ENCODE measurements at regions not wholly inside any gene's neighbourhood (a gene's known extent, or its start where the extent isn't known, plus 50 kb on each side); places are given as distances from the start of the nearest gene placed in this dataset.
A peak's percentile ranks its signal among the peaks of the same experiment; 100 is the strongest.
"Not testable (repeated sequence)": the region's sequence is repeated elsewhere in the genome, so short reads cannot be mapped to it uniquely, and the experiment has no call there.

DNA sequence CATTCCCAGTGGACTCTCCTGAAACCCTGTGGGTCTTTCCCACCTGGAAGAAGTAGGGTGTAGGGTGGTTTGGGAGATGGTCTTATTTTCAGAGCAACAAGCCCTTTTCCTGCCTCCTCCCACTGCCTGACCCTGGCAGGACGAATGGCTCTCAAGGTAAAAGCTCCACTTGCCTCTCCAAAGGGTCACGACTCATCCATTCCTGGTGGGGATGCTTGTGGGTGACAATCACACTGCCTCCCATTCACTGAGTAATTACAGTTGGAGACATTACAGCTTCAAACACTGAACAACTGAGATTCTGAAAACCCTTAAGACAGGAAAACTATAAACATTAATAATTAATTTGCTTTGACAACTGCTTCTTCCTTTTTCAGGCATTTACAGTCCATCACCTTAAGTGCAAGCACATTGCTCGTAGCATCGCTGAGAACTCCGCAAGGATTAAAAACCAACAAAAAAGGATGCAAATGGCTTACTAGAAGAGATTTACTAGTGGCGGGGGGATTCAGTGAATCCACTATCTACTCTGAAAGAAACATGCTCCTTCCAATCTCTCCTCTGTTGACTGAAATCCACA lies 199.6 kb upstream of the IRS2 start:
- no peak overlapping the region for H3K27ac ChIP-seq
- no peak for DNase-seq (ENCODE audit: low read depth, low spot score)

DNA sequence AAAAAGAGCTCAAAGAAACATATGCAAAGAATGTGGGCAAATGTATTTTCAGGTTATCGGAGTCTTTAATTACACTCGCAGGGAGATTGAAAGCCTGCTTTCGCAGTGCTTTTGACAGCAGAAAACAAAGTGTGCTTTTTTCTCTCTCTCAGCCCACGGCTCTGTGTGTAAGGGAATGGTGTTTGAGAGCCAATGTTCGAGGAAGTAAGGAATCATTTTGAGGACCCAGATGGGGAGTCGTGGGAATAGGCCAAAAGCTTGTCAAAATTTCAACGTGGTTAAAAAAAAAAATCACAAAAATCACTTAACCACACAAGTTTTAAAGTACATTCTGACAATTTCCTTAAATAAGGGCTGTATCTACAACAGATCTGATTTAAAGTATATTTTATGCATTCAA lies 197.1 kb upstream of the IRS2 start:
- no peak overlapping the region for H3K27ac ChIP-seq
- DNase-seq (ENCODE audit: low read depth, low spot score): no peak

DNA sequence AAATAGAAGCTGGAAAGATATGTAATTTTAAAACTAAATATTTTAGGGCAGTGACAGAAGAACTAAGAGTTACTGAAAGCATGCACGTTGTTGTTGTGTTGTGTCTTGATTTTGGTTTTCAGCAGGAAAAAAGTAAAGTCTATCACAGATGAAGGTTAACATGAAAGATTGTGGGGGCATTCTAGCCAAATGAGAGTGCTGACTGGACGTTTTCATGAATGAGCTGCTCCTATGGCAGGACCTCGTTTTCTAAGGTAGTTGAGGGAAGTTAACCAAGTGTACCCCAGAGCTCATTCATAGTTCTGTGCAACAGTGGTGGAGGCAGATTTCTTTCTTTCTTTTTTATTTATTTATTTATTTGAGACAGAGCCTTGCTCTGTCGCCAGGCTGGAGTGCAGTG lies 194.6 kb upstream of the IRS2 start:
- no peak overlapping the region for H3K27ac ChIP-seq
- DNase-seq (ENCODE audit: low read depth, low spot score): no peak

DNA sequence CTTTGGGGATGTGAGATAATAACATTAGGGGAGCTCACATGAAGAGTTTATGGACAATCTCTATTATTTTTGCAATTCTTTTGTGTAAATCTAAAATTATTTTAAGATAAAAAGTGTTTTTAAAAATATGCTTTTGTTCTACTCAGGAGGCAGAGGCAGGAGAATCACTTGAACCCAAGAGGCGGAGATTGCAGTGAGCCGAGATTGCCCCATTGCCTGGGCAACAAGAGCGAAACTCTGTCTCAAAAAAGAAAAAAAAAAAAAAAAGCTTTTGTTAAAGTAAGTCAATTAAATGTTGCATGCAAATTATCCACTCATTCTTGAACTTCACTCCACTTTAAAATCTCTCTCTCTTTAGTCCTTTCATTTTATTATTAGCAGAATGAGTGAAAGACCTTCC lies 193.3 kb upstream of the IRS2 start:
- not testable (repeated sequence) for DNase-seq (ENCODE audit: low read depth, low spot score); H3K27ac ChIP-seq

DNA sequence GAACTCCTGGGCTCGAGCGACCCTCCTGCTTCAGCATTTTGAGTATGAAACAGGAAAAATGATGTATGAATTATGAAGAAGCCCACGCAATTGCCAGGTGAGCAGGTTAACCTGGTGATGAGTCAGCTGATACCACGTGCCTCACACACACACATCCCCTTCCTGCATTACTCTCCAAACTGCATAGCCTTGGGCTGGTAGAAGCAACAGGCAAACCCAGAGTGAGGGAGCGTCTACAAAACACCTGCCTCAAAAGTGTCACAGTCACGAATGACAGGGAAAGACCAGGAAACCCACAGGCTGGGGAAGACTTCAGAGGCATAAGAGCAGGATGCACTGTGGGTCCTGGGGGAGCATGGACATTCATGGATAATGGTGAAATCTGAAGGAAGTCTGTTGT lies 192.8 kb upstream of the IRS2 start:
- DNase-seq (ENCODE audit: low read depth, low spot score): peak; percentile 50
- H3K27ac ChIP-seq: no peak overlapping the region

DNA sequence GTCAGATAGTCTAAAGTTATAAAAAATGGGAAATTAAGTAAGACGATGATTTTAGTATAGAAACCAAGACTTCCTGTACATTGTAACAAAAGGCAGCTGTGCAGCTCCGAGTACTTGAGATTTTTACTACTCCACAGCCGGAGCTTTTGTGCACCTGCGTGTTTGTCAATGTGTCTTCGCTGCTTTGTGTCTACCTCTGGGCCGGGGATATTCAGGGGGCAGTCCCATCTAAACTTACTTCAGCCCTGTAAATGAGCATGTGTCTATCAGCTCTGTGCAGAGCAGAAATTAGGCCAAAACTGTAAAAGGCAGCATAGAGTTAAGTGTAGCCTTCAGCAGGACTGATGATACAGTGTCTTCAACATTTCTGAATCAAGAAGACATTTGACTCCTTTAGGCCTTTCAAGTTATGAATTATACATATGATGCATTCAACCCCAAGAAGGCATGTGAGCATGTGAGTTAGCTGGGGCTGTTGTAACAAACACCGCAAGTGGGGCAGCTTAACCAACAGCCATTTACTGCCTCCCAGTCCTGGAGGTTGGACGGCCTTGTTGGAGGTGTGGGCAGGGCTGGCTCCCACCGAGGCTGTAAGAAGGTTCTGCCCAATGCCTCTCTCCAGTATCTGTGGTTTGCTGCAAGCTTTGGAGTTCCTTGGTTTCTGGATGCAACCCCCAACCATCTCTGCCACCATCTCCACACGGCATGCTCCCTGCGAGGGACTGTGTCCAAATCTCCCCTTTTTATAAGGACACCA lies 191.0 kb upstream of the IRS2 start:
- DNase-seq (ENCODE audit: low read depth, low spot score): no peak
- no peak overlapping the region for H3K27ac ChIP-seq

DNA sequence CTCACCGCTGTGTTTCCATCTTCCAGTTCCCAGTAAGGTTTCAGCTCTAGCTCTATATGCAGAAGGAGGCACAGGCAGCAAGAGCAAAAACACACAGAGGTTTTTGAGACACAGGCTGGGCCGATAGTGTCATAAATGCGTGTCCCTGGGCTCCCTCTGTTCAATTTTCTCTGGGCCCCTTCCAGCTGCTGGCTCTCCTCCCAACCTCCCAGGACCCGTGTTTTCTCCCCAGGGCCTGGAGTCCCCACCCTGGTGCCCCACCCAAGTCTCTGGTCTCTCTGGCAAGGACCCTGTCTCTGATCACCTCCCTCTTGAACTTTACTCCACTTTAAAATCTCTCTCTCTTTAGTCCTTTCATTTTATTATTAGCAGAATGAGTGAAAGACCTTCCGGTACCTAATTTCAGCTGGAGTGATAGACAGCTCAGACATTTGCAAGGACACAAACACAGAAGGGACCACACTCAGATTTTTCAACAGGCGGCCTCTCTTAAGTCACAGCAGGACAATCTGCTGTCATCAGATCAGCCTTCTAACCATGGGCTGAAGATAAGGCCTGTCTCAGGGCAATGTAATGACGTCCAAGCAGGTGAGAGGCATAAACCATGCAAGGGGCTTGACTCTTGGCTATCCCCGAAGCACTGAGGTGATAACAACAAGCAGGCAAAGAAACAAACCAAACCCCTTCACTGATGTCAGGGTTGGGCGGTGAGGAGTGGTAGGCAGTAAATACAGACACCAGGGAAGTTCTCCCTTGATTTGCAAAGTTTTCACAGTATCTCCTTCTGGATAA lies 190.0 kb upstream of the IRS2 start:
- DNase-seq (ENCODE audit: low read depth, low spot score): no peak
- no peak overlapping the region for H3K27ac ChIP-seq

DNA sequence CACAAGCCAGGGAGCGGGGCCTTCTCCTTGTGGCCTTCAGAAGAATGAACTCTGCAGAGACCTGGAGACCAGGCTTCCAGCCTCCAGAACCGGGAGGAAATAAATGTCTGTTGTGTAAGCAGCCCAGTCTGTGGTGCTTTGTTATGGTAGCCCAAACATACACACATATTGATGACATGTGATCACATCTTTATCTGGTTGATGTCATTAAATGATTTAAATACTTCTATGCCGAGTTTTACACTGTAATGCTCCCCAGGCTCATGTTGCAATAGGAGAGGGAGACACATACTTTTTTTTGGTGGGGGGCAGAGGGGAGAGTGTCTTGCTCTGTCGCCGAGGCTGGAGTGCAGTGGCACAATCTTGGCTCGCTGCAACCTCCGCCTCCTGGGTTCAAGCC lies 188.0 kb upstream of the IRS2 start:
- no peak for DNase-seq (ENCODE audit: low read depth, low spot score)
- H3K27ac ChIP-seq: no peak overlapping the region

DNA sequence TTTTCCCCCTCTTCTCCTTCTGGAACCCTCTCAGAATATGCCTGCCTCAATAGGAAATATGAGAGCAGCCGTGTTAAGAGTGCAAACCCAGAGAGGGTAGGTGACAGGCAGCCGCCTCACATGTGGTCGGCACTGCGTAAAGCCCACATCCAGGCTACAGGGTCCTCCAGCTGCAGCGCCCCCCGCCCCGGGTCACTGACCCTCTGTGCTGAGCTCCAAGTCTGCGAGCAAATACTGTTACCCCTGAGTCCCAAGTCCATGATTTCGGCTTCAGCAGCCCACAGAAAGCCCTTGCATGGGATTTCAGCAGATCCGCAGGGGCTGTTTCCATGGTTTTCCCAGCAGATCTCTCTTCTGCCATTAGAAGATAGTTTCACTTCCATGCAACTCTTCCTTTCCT lies 186.9 kb upstream of the IRS2 start:
- DNase-seq (ENCODE audit: low read depth, low spot score): no peak
- H3K27ac ChIP-seq: no peak overlapping the region

DNA sequence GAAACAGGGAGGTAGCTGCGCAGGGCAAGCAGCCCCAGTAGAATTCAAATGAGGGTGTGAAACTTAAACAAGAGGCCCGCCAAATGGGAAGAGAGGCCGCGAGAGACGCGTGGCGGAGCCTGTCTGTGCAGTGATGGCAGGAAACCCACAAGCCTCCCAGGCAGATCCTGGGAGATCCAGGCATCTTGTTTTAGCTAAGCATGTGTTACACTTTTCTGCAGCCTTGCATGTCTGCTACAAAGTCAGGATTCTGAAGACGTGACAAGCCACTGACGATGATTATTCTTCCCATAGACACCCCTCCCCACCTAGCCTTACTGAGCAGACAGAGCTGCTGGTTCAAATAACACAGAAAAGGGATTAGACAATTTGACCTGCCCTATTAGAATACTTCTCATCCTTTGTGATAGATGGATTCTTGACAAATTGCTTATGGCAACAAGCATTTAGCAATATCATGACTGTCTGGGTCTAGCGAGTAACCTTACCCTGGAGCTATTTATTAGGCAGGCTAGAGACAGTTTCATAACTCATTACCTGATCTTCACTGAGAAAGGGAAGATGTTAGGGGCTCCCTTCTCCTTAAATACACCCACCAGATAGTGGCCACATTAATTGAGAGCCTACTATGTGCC lies 185.2 kb upstream of the IRS2 start:
- H3K27ac ChIP-seq: no peak overlapping the region
- DNase-seq (ENCODE audit: low read depth, low spot score): no peak

DNA sequence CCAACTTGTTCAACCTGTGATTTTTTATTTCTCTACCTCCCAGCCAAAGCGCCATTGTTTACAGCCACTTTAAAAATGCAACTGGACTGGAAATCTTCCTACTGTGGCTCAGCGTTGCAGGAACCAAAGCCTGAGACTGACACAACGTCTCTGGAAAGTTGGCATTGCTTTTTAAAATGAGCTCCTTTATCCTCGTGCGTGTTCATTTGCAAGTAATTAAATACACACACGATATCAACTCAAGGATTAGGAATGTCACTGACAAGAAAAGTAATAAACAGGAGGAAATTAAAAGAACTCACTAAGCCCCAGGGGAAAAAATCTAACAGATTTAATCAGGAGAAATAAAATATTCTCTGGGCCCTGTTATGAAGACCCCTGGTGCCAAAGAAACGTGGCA lies 184.6 kb upstream of the IRS2 start:
- no peak overlapping the region for H3K27ac ChIP-seq
- no peak for DNase-seq (ENCODE audit: low read depth, low spot score)

DNA sequence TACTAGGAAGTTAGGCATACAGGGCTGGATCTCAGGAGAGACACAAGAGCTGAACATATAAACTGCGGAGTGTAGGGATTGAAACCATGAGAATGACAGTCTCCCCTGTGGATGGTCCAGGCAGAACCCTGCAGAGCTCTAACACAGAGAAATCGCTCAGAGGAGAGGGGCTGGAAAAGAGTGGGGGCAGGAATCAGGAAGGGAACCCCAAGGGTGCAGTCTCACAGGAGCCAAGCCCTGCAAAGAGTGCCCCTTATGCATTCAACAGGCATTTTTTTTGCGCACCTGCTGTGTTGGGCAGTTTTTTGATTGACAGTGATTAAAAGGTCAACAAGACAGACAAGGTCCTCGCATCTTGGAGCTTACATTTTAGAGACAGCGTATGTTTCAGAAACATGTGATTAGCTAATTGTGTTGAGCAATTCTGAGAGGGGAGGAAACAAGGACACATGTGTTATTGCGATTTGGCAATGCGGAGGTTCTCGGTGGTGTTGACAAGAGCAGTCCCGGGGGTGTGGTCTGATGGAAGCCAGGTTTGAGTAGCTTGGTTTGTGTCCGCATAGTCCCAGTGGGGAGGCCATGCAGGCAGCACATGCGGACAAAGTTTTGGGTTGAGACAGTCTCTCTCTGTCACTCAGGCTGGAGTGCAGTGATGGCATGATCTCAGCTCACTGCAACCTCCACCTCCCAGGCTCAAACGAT lies 182.6 kb upstream of the IRS2 start:
- DNase-seq (ENCODE audit: low read depth, low spot score): no peak
- no peak overlapping the region for H3K27ac ChIP-seq

DNA sequence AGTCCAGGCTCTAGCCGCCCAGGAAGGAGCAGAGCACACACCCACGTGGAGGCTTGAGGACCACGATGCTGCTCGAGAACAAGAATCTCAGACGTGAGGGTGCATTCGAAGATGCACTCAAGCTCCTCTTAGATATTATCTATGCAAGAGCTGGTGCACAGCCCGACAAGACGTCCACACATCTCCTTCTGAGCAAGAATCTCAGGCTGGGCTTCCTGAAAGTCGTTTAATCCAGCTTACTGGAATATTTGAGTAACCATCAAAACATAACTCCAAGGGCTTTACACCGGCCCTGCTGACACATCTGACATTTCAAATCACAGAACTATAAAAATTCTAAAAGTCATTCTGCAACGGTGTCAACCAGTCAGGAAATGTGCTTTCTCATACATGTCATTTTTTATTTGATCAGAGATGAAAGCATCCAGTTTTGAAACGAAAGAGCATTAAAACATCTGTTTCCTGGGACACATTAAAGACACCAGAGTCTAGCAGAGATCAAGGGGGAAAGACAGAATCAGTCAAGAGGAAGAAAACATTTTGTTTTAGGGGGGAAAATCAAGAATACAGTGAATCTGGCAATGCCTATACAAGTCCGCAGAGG lies 177.7 kb upstream of the IRS2 start:
- no peak for DNase-seq (ENCODE audit: low read depth, low spot score)
- no peak overlapping the region for H3K27ac ChIP-seq

DNA sequence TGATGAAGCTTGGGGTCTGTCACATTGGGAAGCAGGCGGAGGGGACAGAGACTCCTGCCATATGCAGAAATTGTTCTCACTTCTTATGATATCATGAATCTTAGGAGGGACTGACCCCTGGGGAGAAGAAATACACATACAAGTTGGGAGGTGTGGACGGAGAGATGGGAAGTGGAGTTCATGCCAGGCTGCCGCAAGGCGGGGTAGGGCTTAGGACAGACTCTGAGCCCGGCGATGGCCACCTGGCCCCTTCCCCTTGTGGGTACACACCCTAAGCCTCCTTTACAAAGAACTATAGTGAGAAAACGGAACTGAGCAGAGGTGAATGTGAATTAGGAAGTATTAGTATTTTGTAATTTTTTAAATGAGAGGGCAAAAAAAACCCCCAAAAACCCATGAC lies 177.0 kb upstream of the IRS2 start:
- no peak overlapping the region for H3K27ac ChIP-seq

DNA sequence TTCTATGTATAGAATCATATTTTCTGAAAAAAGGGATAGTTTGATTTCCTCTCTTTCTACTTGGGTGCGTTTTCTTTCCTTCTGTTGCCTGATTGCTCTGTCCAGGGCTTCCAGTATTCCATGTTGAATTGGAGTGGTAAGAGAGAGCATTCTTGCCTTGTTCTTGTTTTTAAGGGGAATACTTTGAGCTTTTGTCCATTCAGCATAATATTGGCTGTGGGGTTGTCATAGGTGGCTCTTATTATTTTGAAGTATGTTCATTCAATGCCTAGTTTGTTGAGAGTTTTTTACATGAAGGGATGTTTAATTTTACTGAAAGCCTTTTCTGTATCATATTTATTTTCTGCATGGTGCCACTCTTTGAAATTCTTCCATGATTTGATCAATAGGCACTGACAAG lies 173.5 kb upstream of the IRS2 start:
- no peak for DNase-seq (ENCODE audit: low read depth, low spot score)
- H3K27ac ChIP-seq: no peak overlapping the region

More for the DNA sequence above, 177.0 kb upstream of the IRS2 start:
- DNase-seq (ENCODE audit: low read depth, low spot score): no peak

DNA sequence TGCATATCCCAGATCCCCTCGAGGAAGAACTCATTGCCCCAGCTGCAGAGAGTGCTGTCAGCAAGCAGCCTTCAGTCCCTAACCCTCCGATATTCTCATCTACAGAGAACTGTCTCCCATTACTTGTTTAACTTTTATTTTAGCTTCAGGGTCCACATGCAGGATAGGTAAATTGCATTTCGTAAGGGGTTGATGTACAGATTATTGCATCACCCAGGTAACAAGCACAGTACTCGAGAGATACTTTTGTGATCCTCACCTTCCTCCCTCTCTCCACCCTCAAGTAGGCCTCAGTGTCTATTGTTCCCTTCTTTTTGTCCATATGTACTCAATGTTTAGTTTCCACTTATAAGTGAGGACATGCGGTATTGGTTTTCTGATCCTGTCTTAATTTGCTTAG lies 171.5 kb upstream of the IRS2 start:
- no peak overlapping the region for H3K27ac ChIP-seq
- no peak for DNase-seq (ENCODE audit: low read depth, low spot score)

DNA sequence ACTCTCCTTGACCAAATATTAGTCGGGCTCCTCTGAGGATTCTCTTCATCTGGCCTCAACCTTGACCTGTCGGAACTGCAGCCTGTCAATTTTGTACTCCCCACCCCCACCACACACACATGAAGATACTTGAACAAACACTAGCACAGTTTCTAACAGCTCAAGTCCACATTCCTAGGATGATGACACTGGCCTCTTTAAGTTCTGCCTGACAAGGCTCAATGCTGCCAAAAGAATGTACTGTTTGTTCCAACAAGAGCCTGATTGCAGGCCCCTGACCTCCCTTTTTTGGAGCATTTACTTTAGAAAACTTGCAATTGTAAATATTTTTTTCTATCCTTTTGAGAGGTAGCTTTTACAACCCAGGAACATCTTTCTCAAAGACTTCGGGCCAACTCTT lies 169.2 kb upstream of the IRS2 start:
- DNase-seq (ENCODE audit: low read depth, low spot score): no peak

DNA sequence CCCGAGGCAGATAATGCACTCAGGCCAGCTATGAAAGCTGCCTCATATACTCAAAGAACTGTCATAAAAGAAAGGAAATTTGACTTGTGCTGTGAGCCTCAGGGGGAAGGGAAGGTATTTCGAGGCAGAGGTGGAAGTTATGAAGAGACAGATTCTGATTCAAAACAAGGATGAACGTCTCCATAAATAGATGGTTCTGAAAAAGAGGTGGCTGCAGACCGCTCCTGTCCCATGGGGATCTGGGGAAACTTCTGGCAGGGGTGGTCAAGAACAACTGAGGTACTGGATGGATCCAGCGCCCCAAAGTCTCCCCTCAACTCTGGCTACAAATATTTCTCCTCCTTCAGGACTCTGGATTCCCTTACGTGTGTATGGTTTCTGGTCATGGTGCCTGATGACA lies 168.1 kb upstream of the IRS2 start:
- H3K27ac ChIP-seq: no peak overlapping the region
- DNase-seq (ENCODE audit: low read depth, low spot score): no peak

More for the DNA sequence above, 169.2 kb upstream of the IRS2 start:
- H3K27ac ChIP-seq: no peak overlapping the region

DNA sequence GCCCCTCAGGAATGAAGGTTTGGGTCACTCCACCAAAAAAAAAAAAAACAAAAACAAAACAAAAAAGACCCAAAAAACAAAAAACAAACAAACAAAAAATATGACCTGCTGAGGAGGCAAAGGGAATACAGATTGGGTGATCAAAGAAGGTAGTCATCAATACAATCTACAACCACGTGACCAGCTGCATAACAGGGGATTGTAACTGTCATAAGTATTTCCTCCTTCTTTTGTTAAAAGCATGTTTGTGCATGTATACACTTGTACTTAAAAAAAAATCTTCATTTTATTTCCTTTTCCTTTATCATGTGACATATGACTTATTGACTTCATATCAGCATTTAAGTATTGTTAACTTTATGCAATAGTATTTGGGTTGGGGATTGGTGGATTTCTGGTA lies 165.1 kb upstream of the IRS2 start:
- DNase-seq (ENCODE audit: low read depth, low spot score): peak; percentile 14

DNA sequence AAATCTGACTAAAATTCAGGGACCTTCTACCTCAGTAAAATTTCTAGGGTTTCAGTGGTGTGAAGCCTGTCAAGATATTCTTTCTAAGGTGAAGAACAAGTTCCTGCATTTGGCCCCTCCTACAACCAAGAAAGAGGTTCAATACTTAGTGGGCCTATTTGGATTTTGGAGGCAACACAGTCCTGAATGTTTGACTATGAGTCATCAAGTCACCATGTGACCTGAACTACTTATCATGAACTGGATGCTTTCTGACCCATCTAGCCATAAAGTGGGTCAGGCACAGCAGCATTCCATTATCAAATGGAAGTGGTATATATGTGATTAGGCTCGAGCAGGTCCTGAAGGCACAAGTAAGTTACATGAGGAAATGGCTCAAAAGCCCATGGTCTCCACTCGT lies 163.0 kb upstream of the IRS2 start:
- no peak for DNase-seq (ENCODE audit: low read depth, low spot score)
- H3K27ac ChIP-seq: peak overlapping the region; percentile 26

More for the DNA sequence above, 165.1 kb upstream of the IRS2 start:
- H3K27ac ChIP-seq: no peak overlapping the region

All from epithelial cell of prostate (primary cell).